PC-3 (cell line): ENCODE measurements at regions not wholly inside any gene's neighbourhood (a gene's known extent, or its start where the extent isn't known, plus 50 kb on each side); places are given as distances from the start of the nearest gene placed in this dataset.

Source experiments
- CTCF ChIP-seq: fragments of 300-600 bp; sonication (generic); conservative IDR thresholded peaks from 2 replicates; pipeline ENCODE4 v1.5.1; 2017; ENCODE audit warnings: antibody characterized with exemption, low read depth, mild to moderate bottlenecking, low read length
- EZH2 ChIP-seq: fragments of 300-600 bp; sonication (generic); IDR thresholded peaks from one replicate; pipeline ENCODE4 v1.6.1; 2017; ENCODE audit warnings: antibody characterized with exemption, mild to moderate bottlenecking, low read length; ENCODE audit not compliant: unreplicated experiment
- EZH2phosphoT487 ChIP-seq: fragments of 300-600 bp; sonication (generic); IDR thresholded peaks from 2 replicates; pipeline ENCODE4 v1.6.1; 2018; ENCODE audit warnings: mild to moderate bottlenecking, antibody characterized with exemption, low read length, borderline replicate concordance

GRCh38 chr2:234202601-234203000 is 152.1 kb downstream of the SPP2 start:
- no peak for TF ChIP-seq CTCF
- TF ChIP-seq EZH2phosphoT487 = no peak
- TF ChIP-seq EZH2 = no peak
